Neuronal stem cell (in vitro differentiated cells): ENCODE measurements at regions not wholly inside any gene's neighbourhood (a gene's known extent, or its start where the extent isn't known, plus 50 kb on each side); places are given as distances from the start of the nearest gene placed in this dataset.

Source experiments
- DNase-seq: peaks from one replicate; pipeline ENCODE4 v3.0.0-alpha.2; 2013; ENCODE audit warnings: low spot score
- H2AFZ ChIP-seq: one replicate; pipeline ENCODE4 v1.6.1; 2013; ENCODE audit warnings: mild to moderate bottlenecking, low read length, inconsistent platforms
- H2AK5ac ChIP-seq: 2 replicates; pipeline ENCODE4 v1.6.1; 2013; ENCODE audit warnings: low read depth, mild to moderate bottlenecking, inconsistent platforms, low read length, moderate library complexity, mixed read lengths
- H2BK120ac ChIP-seq: 2 replicates; pipeline ENCODE4 v1.6.1; 2013; ENCODE audit warnings: low read depth, mild to moderate bottlenecking, inconsistent platforms, low read length, moderate library complexity, mixed read lengths
- H2BK12ac ChIP-seq: one replicate; pipeline ENCODE4 v1.6.1; 2013; ENCODE audit warnings: low read length, inconsistent platforms
- H2BK15ac ChIP-seq: 2 replicates; pipeline ENCODE4 v1.6.1; 2013; ENCODE audit warnings: mild to moderate bottlenecking, low read length, inconsistent platforms, mixed read lengths
- H2BK5ac ChIP-seq: one replicate; pipeline ENCODE4 v1.6.1; 2013; ENCODE audit warnings: inconsistent platforms, mild to moderate bottlenecking, low read length, moderate library complexity
- H3K14ac ChIP-seq: one replicate; pipeline ENCODE4 v1.6.1; 2013; ENCODE audit warnings: low read length, inconsistent platforms
- H3K18ac ChIP-seq: 2 replicates; pipeline ENCODE4 v1.6.1; 2013; ENCODE audit warnings: low read length, inconsistent platforms
- H3K23ac ChIP-seq: 2 replicates; pipeline ENCODE4 v1.6.1; 2013; ENCODE audit warnings: low read depth, mild to moderate bottlenecking, mixed read lengths, low read length, inconsistent platforms; ENCODE audit not compliant: poor library complexity
- H3K27ac ChIP-seq: replicated peaks from 3 replicates; pipeline ENCODE4 v1.5.1; 2013; ENCODE audit warnings: low read length, inconsistent platforms
- H3K27me3 ChIP-seq, 3 experiments: 2 replicates each; pipeline ENCODE4 v1.6.1; 2013; ENCODE audit warnings: low read length in 3 of 3, mild to moderate bottlenecking in 2 of 3, inconsistent platforms in 1 of 3, low read depth in 1 of 3, mixed read lengths in 1 of 3, moderate library complexity in 1 of 3; ENCODE audit not compliant: control insufficient read depth in 3 of 3, insufficient read depth in 3 of 3
- H3K36me3 ChIP-seq, 2 donors: replicated peaks in 1 of 2; 2 replicates each; pipeline ENCODE4 v1.6.1; 2013; ENCODE audit warnings: low read length in 2 of 2; ENCODE audit not compliant: control insufficient read depth in 2 of 2, insufficient read depth in 2 of 2
- H3K4ac ChIP-seq: 2 replicates; pipeline ENCODE4 v1.6.1; 2013; ENCODE audit warnings: inconsistent platforms, mild to moderate bottlenecking, low read length, moderate library complexity
- H3K4me1 ChIP-seq, 2 donors: 1 replicate in 1 of 2; 2 replicates in 1 of 2; pipeline ENCODE4 v1.6.1; 2013; ENCODE audit warnings: low read length in 2 of 2, low read depth in 1 of 2; ENCODE audit not compliant: control insufficient read depth in 2 of 2, insufficient read depth in 1 of 2
- H3K4me2 ChIP-seq: one replicate; pipeline ENCODE4 v1.6.1; 2013; ENCODE audit warnings: mild to moderate bottlenecking, low read length, inconsistent platforms; ENCODE audit not compliant: insufficient read depth, poor library complexity, severe bottlenecking
- H3K4me3 ChIP-seq, 2 donors: 2 replicates each; pipeline ENCODE4 v1.5.1; 2013; ENCODE audit warnings: low read length in 2 of 2, mild to moderate bottlenecking in 2 of 2, inconsistent platforms in 1 of 2, moderate library complexity in 1 of 2
- H3K79me1 ChIP-seq: one replicate; pipeline ENCODE4 v1.6.1; 2013; ENCODE audit warnings: low read depth, mild to moderate bottlenecking, inconsistent platforms, low read length, moderate library complexity
- H3K9ac ChIP-seq: one replicate; pipeline ENCODE4 v1.6.1; 2013; ENCODE audit warnings: mild to moderate bottlenecking, low read depth, low read length, inconsistent platforms; ENCODE audit not compliant: poor library complexity
- H3K9me3 ChIP-seq, 2 donors: replicated peaks in 1 of 2; 2 replicates each; pipeline versions ENCODE3 to v1.6.1; 2013; ENCODE audit warnings: low read length in 2 of 2, mild to moderate bottlenecking in 2 of 2, inconsistent platforms in 1 of 2, low read depth in 1 of 2, mixed read lengths in 1 of 2, moderate library complexity in 1 of 2; ENCODE audit not compliant: control insufficient read depth in 2 of 2, insufficient read depth in 1 of 2
- H4K8ac ChIP-seq: one replicate; pipeline ENCODE4 v1.6.1; 2013; ENCODE audit warnings: low read depth, mild to moderate bottlenecking, inconsistent platforms, low read length, moderate library complexity
- H4K91ac ChIP-seq: one replicate; pipeline ENCODE4 v1.6.1; 2013; ENCODE audit warnings: low read length, low read depth, mild to moderate bottlenecking, inconsistent platforms; ENCODE audit not compliant: poor library complexity
- WGBS, 2 donors: extraction: QIAGEN DNeasy Blood & Tissue Kit; methylation state at CpG; one replicate each; pipeline ENCODE4 v1.1.7; 2013; ENCODE audit warnings: missing lambda C conversion rate in 2 of 2, mixed read lengths in 1 of 2; ENCODE audit not compliant: insufficient read length in 2 of 2, insufficient replicate concordance in 1 of 2; ENCODE audit errors: extremely low coverage in 2 of 2; 5-methylcytosine and 5-hydroxymethylcytosine counted together

DNA sequence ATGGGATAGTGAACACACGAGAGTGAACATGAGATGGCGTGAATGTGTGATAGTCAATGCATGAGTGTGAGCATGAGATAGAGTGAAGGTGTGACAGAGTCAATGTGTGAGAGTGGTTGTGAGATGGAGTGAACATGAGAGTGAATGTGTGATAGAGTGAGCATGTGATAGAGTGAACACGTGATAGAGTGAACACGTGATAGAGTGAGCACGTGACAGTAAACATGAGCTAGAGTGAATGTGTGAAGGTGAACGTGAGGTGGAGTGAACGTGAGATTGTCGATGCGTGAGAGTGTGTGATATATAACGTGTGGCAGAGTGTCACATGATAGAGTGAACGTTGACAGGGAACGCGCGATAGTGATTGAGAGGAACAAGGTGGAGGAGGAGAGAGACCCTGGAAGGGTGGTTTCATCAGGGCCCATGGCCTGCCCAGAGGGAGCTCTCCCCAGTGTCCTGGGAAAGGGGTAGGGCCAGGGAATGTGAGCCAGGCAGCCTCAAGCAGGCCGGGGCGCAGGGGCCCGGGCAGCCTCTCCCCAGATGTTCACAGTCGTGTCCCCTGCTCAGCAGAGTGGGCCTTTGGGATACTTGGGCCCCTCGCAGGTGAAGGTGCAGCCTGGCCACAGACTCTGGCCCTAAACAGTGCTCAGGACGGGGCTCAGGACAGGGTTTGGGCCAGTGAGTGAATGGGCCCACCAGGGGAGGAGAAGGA is 516.9 kb downstream of the EIPR1 start:
- 100% methylated on average over 2 to 7 of the region's 20 CpGs for WGBS, 2 donors
- no peak overlapping the region for H2AFZ ChIP-seq
- H3K14ac ChIP-seq: peak overlapping the region; percentile 9
- H3K18ac ChIP-seq: no peak overlapping the region
- no peak overlapping the region for H4K8ac ChIP-seq
- no peak overlapping the region for H2AK5ac ChIP-seq
- no peak overlapping the region for H2BK15ac ChIP-seq
- no peak overlapping the region for H3K4ac ChIP-seq
- H4K91ac ChIP-seq: no peak overlapping the region
- H3K27me3 ChIP-seq: no peaks in the 10 kb centered on the region
- no peak overlapping the region for H3K9ac ChIP-seq
- H3K23ac ChIP-seq: no peak overlapping the region
- peaks cover 0 to 8% of the 10 kb centered on the region in 2 donors for H3K9me3 ChIP-seq
- H3K4me3 ChIP-seq: no peak overlapping the region
- no peaks in the 10 kb centered on the region for H3K79me1 ChIP-seq
- DNase-seq: no peak
- no peaks in the 10 kb centered on the region for H3K36me3 ChIP-seq
- H3K4me2 ChIP-seq: no peak overlapping the region
- no peak overlapping the region for H2BK12ac ChIP-seq
- H3K27ac ChIP-seq: no peak overlapping the region
- no peaks in the 10 kb centered on the region for H3K4me1 ChIP-seq
- H2BK5ac ChIP-seq: no peak overlapping the region
- H2BK120ac ChIP-seq: no peak overlapping the region

DNA sequence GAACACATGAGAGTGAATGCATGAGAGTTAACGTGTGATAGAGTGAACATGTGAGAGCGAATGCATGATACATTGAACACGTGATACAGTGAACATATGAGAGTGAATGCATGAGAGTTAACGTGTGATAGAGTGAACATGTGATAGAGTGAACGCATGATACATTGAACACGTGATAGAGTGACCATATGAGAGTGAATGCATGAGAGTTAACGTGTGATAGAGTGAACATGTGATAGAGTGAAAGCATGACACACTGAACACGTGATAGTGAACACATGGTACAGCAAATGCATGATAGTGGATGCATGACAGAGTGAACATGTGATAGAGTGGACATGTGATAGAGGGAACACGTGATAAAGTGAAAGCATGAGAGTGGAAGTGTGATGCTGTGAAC is 517.9 kb downstream of the EIPR1 start:
- Histone ChIP-seq H3K18ac (no peak overlapping the region), H3K4me1 (no peaks in the 10 kb centered on the region), H3K9me3 (peaks cover 0 to 8% of the 10 kb centered on the region in 2 donors), H3K79me1 (no peaks in the 10 kb centered on the region), H4K8ac (no peak overlapping the region), H2AK5ac (no peak overlapping the region), H3K27me3 (no peaks in the 10 kb centered on the region), H3K4me3 (no peak overlapping the region), H2BK15ac (no peak overlapping the region), H3K4ac (no peak overlapping the region), H3K4me2 (no peak overlapping the region), H3K27ac (no peak overlapping the region), H2BK120ac (no peak overlapping the region), H3K23ac (no peak overlapping the region), H2AFZ (no peak overlapping the region), H3K36me3 (no peaks in the 10 kb centered on the region), H4K91ac (no peak overlapping the region), H2BK5ac (no peak overlapping the region), H3K9ac (peak overlapping the region; percentile 26), H2BK12ac (no peak overlapping the region), H3K14ac (no peak overlapping the region)
- no peak for DNase-seq
- WGBS, 2 donors: no CpG with 5 or more reads among the region's 9 CpGs

DNA sequence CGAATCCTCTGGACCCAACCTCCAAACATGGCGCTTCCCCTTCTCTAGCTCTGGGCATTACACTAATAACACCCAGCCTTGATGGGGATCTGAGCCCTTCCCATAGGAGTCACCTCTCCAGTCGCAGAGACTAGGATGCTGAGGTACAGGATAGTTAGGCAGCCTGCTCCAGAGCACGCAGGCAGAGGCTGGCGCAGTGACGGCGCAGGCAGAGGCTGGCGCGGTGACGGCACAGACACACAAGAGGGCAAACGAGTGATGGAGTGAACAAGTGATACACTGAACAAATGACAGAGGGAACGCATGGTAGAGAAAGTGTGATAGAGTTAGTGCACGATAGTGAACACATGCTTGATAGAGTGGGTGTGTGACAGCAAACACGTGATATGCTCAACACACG is 518.5 kb downstream of the EIPR1 start:
- no peaks in the 10 kb centered on the region for H3K79me1 ChIP-seq
- no peak overlapping the region for H2BK120ac ChIP-seq
- DNase-seq: no peak
- H3K9me3 ChIP-seq: peaks cover 0 to 6% of the 10 kb centered on the region in 2 donors
- H2BK5ac ChIP-seq: no peak overlapping the region
- no peak overlapping the region for H2AK5ac ChIP-seq
- H3K4me2 ChIP-seq: no peak overlapping the region
- H3K18ac ChIP-seq: no peak overlapping the region
- no peak overlapping the region for H2BK15ac ChIP-seq
- no peaks in the 10 kb centered on the region for H3K27me3 ChIP-seq
- no peak overlapping the region for H2BK12ac ChIP-seq
- no peak overlapping the region for H3K9ac ChIP-seq
- H3K4me1 ChIP-seq: no peaks in the 10 kb centered on the region
- WGBS, 2 donors: no CpG with 5 or more reads among the region's 15 CpGs
- H3K27ac ChIP-seq: no peak overlapping the region
- no peak overlapping the region for H4K8ac ChIP-seq
- no peaks in the 10 kb centered on the region for H3K36me3 ChIP-seq
- no peak overlapping the region for H4K91ac ChIP-seq
- H3K4me3 ChIP-seq: peak overlapping the region in 1 of 2 donors; percentile 53
- H3K23ac ChIP-seq: no peak overlapping the region
- H2AFZ ChIP-seq: no peak overlapping the region
- H3K14ac ChIP-seq: peak overlapping the region; percentile 10
- H3K4ac ChIP-seq: no peak overlapping the region

DNA sequence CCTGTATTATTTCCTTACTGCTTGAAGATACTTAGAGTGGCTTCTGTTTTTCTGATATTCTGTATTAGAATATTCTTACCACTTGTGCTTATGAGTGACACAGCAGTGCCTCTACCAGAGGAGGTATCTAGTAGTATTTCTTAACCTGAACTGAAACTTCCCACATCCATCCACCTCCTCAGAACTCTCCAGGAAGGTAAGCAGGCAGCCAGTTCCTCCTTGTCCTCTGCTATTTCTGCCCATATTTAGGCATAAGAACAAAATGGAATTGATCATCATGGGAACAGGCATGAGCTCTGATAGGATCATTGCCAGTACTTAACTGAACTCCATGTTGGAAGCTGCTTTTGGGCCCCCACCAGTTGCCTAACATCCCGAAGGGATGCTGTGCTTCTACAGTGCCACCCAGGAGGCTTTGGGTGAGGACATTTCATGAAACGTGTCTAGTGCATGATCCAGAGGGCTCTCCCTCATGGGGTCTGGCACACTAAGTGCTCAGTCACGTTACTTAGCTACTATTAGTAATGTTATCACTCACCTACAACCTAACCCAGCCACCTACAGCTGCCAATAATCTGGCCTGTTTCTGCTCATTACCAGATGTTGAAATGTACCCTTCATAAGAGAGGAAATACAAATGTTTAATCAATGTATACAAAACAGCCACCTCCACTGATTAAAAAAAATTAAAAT is 520.7 kb downstream of the EIPR1 start:
- H3K36me3 ChIP-seq: no peaks in the 10 kb centered on the region
- no peak overlapping the region for H3K27ac ChIP-seq
- H2BK5ac ChIP-seq: no peak overlapping the region
- no peak overlapping the region for H2BK120ac ChIP-seq
- DNase-seq: no peak
- no peak overlapping the region for H3K4ac ChIP-seq
- H4K8ac ChIP-seq: no peak overlapping the region
- H3K4me2 ChIP-seq: no peak overlapping the region
- H3K23ac ChIP-seq: no peak overlapping the region
- no peak overlapping the region for H3K14ac ChIP-seq
- WGBS, 2 donors: no CpG with 5 or more reads among the region's 3 CpGs
- peaks cover 0 to 6% of the 10 kb centered on the region in 2 donors for H3K9me3 ChIP-seq
- no peak overlapping the region for H3K4me3 ChIP-seq
- no peak overlapping the region for H4K91ac ChIP-seq
- no peak overlapping the region for H3K18ac ChIP-seq
- no peak overlapping the region for H2AFZ ChIP-seq
- H2BK12ac ChIP-seq: no peak overlapping the region
- no peaks in the 10 kb centered on the region for H3K27me3 ChIP-seq
- peaks cover 0 to 5% of the 10 kb centered on the region in 2 donors for H3K4me1 ChIP-seq
- H2AK5ac ChIP-seq: no peak overlapping the region
- no peak overlapping the region for H3K9ac ChIP-seq
- no peak overlapping the region for H2BK15ac ChIP-seq
- no peaks in the 10 kb centered on the region for H3K79me1 ChIP-seq
